HG03520 (cell line): ENCODE measurements at regions not wholly inside any gene's neighbourhood (a gene's known extent, or its start where the extent isn't known, plus 50 kb on each side); places are given as distances from the start of the nearest gene placed in this dataset.

ENCODE experiments used
- ATAC-seq: cut with Tn5 transposase; IDR thresholded peaks from one replicate; pipeline ENCODE4 v1.9.1; 2021; ENCODE audit warnings: mild to moderate bottlenecking, moderate library complexity; ENCODE audit not compliant: unreplicated experiment

DNA sequence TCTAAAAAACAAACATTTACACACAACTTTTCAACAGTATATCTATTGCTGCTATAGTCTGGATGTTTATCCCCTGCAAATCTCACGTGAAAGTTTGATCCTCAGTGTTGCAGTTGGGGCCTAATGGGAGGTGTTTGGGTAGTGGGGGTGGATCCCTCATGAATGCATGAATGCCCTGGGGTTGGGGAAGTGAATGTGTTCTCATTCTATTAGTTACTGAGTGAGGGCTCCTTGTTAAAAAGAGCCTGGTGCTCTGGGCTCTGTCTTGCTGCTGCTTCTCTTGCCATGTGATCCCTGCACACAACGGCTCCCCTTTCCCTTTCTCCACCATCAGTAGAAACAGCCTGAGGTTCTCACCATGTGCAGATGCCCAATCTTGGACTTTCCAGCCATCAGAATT, 242.7 kb upstream of the HTR2A start:
- ATAC-seq: no peak

GRCh38 chr13:47136504-47136941, 239.7 kb upstream of the HTR2A start:
- no peak for ATAC-seq

GRCh38 chr13:47135800-47136503, 239.1 kb upstream of the HTR2A start:
- no peak for ATAC-seq

GRCh38 chr13:47134939-47135489, 238.2 kb upstream of the HTR2A start:
- ATAC-seq: peak; percentile 52

GRCh38 chr13:47133011-47133445, 236.2 kb upstream of the HTR2A start:
- ATAC-seq: no peak

DNA sequence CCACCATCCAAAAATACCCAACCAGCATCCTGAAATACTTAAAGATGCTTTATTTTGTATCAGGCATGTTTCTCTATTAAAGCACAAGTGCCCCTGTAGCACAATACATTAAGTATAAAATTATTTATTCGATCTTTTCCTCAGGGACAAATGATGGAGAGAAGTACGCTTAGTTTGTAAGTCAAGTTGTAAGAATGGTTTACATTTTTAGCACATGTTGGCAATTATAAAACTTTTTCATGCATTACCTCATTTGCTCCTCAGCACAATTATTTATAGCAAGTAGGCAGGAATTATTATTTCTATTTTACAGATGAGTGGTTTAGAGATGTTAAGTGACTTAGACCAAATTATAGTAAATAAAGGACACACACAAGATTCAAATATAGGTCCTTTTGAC, 232.6 kb upstream of the HTR2A start:
- ATAC-seq: no peak

DNA sequence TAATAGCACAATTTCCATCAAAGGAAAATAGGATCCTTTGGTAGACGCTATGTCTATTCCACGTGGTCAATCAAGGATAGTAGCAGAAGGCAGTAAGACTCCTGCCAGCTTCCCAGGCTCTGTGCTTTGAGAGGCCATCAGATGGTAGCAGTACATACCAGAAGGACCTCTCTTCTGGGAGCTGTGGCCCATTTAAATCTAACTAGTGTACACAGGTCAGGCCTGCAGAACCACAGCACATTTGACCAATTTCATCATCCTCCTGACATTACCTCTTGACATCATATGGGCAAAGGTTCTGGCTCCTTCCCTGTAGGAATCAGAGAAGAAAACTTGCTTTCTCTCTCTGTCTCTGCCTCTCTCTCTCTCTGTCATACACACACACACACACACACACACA, 229.6 kb upstream of the HTR2A start:
- no peak for ATAC-seq

GRCh38 chr13:47121092-47121763, 224.4 kb upstream of the HTR2A start:
- ATAC-seq: no peak

DNA sequence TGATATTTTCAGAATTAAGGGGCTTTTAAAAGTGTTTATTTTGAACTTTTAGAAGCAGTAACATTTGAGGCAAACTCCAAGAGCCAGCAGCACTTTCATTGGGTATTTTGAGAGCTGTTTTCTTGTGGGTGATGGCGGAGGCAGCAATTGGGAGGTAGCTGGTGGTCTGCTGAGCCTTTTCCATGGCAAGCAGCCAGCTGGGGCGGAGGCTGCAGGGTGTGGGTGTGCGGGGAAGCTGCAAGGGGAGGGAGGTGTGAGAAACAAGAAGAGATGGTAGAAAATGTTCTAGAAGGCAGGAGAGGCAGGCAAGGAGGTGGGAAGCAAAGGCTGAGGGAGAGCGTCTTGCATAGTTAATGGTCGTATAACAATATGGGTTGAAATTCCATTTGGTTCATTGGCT, 223.4 kb upstream of the HTR2A start:
- ATAC-seq: no peak

DNA sequence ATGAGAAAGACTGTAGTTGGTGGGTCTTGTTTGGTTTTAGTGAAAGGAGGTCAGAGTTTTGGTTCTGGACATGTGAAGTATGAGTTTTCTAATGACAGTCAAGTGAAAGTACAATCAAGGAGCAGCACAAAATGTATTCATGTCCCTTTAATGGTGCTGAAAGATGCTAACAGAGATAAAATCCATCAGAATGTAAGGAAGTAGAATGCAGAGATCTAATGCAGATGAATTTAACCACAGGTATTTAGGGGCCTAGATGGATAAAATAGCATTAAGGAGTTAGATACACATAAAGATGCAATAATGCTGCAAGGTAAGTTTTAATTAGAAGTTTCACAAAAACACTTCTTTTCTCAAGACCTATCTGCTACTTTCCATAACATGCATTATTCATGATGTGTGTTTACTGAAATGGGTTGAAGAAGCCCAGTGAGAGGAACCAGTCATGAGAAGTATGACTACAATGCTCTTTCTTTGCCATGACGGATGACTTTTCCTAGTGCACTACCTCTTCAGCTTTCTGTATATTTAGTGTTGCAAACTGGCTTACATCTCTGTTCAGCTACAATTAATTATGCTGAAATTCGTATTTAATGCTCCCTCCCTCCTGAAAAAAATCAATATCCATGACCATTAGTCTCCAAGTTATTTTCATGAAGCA, 222.9 kb upstream of the HTR2A start:
- ATAC-seq: no peak

GRCh38 chr13:47117268-47117667, 220.4 kb upstream of the HTR2A start:
- no peak for ATAC-seq

- no peak for ATAC-seq
Observed at GRCh38 chr13:47114030-47114429, 217.2 kb upstream of the HTR2A start.

- ATAC-seq: no peak
Observed at GRCh38 chr13:47112903-47113299, 216.0 kb upstream of the HTR2A start.

DNA sequence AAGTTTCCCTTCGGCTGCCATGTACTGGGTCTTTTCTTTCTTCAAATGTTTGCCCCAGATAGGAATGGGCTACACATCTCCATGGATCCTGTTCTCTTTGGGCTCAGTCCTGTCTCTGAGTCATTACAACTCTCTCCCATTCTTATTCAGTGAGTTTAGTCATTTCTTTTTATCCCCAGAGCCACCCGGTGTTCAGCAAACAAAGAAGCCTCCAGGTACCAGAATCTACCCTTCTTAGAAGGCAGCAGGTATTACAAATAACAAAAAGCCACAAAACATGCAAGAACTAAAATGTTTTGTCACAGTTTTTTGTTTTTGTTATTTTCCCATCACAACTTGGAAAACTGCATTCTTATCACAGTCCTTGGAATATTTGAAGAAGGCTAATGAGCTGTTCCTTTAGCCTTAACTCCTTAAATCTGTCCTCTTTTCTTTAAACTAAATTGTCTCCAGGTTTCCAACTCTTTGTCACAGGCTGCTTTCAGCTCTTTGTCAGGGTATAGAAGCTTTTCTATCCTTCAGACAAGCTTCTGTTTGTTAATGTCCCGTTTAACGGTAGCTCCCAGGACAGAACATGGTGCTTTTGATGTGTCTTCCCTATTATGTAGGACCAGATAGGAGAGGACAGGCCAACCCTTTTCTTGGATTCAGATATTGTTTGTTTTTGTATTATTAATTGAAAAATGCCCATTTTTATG, 215.5 kb upstream of the HTR2A start:
- ATAC-seq: no peak

- no peak for ATAC-seq
Observed at GRCh38 chr13:47111499-47111898, 214.6 kb upstream of the HTR2A start.

DNA sequence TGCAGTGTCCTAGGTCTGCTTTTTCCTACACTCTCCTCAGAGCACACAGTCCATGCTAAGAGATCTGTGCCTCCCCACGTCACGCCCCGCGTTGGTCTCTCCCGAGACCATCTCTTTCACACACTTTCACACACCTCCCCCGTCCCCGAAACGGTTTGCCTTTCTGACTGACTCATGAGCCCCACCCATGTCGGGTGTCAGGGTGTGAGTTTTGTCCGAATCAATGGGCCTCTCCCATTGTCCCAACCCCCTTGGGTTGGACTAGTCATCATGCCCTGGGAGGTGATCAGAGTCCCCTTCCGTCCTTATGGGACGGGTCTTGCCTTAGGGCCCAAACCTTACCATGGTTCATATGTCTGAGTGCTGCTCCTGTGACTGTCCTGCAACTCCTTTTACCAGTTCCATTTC, 214.0 kb upstream of the HTR2A start:
- ATAC-seq: no peak

DNA sequence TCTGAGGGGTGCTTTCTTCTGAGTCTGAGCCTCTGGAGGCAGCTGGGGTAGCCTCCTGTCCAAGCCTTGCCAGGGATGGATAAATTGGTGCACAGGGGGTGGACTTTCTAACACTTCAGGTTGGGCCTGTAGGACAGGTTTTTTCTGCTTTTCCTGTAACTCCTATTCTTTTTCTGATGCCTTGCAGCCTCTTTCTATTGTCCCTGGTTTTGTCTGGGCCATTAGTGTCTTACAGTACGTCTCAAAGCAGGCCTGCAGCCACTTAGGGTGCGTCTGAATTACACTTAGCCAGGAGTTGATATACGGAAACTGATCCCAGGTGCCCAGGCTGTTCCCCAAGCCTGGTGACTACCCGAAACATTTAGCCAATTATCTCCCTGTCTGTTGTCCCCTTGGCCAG, 213.3 kb upstream of the HTR2A start:
- no peak for ATAC-seq

GRCh38 chr13:47109028-47109427, 212.2 kb upstream of the HTR2A start:
- peak; percentile 51 for ATAC-seq

- peak; percentile 82 for ATAC-seq
Observed at GRCh38 chr13:47100214-47100853, 203.5 kb upstream of the HTR2A start.

DNA sequence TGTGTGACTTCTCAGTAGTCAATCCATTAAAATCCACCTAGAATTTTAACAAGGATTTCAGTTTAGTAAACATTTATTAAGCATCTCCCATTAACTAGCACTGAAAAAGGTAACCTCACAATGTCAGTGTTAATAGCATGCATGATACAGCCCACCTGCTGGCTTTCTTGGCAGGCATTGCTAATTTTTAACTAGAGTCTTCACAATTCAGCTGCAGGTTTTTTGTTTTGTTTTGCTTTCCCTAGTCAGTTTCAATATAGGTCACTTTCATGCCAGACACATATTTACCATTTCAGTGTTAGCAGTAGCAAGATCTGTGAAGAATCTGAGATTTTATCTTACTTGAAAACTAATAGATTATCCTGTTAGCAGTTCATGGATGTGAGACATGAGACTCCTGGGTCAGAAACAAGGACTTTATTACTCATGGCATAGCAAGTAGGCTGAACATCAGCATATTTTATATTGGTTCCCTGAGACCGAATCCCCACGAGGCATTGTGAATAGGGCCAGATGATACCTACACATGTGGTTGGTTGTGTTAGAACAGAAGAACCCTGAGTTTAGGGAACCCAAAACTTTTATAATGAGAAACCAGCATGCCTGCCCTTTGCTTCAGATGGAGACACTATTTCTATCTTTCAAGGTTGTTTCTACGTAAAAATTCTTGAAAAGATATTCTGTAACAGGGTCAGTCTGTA, 198.0 kb upstream of the HTR2A start:
- ATAC-seq: peak; percentile 91
